ENCODE measurements at regions not wholly inside any gene's neighbourhood (a gene's known extent, or its start where the extent isn't known, plus 50 kb on each side); places are given as distances from the start of the nearest gene placed in this dataset.
"Not testable (repeated sequence)": the region's sequence is repeated elsewhere in the genome, so short reads cannot be mapped to it uniquely, and the experiment has no call there.

DNA sequence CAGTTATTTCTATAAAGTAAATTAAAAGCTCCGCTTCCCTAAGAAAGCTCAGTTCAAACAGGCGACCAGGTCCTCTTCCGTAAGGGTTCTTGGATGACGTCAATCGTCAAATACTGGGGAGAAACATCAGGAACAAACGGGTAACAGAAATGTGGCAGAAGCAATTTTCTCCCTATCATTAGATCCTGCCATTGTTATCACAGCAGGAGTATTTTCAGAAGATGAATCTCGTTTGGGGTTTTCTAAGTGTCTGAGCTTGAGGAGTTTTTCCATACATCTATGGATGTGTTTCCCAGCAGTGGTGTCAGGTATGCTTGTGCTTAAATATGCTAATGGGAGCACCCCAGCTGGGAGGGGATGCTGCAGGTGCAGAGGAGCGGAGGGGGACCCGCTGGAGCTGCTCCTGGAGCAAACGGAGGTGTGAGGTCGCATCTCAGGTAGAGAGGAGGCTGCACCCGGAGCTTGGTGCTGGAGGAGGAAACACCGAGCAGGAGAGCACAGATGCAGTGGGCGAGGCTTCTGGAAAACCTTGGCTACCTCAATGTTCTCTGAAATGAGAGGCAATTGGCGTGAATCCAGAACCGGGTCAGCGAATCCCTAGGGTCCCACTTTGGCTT, 795.5 kb downstream of the AACS start:
- Histone ChIP-seq H3K27me3 (no peaks in the 10 kb centered on the region), H3K27ac (no peak overlapping the region), H3K9me3 (no peaks in the 10 kb centered on the region), H3K36me3 (no peaks in the 10 kb centered on the region), H3K4me3 (no peak overlapping the region), H3K4me1 (no peaks in the 10 kb centered on the region)
- DNase-seq (no peak), ATAC-seq (no peak)
- in situ Hi-C loops (cut with MboI; ENCODE audit: low sequenced_read_pairs in 4 of 4): no loop called here
- TF ChIP-seq, protein P1, sequence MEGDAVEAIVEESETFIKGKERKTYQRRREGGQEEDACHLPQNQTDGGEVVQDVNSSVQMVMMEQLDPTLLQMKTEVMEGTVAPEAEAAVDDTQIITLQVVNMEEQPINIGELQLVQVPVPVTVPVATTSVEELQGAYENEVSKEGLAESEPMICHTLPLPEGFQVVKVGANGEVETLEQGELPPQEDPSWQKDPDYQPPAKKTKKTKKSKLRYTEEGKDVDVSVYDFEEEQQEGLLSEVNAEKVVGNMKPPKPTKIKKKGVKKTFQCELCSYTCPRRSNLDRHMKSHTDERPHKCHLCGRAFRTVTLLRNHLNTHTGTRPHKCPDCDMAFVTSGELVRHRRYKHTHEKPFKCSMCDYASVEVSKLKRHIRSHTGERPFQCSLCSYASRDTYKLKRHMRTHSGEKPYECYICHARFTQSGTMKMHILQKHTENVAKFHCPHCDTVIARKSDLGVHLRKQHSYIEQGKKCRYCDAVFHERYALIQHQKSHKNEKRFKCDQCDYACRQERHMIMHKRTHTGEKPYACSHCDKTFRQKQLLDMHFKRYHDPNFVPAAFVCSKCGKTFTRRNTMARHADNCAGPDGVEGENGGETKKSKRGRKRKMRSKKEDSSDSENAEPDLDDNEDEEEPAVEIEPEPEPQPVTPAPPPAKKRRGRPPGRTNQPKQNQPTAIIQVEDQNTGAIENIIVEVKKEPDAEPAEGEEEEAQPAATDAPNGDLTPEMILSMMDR (IDR thresholded peaks at IDR 0.05 in 4 of 5, conservative IDR thresholded peaks at IDR 0.05 in 1 of 5): no peak
- TF ChIP-seq POLR2A (IDR thresholded peaks at IDR 0.05): no peak
- intact Hi-C loops (cut with DNase I; ENCODE audit: low total_unique reads): no loop called here

DNA sequence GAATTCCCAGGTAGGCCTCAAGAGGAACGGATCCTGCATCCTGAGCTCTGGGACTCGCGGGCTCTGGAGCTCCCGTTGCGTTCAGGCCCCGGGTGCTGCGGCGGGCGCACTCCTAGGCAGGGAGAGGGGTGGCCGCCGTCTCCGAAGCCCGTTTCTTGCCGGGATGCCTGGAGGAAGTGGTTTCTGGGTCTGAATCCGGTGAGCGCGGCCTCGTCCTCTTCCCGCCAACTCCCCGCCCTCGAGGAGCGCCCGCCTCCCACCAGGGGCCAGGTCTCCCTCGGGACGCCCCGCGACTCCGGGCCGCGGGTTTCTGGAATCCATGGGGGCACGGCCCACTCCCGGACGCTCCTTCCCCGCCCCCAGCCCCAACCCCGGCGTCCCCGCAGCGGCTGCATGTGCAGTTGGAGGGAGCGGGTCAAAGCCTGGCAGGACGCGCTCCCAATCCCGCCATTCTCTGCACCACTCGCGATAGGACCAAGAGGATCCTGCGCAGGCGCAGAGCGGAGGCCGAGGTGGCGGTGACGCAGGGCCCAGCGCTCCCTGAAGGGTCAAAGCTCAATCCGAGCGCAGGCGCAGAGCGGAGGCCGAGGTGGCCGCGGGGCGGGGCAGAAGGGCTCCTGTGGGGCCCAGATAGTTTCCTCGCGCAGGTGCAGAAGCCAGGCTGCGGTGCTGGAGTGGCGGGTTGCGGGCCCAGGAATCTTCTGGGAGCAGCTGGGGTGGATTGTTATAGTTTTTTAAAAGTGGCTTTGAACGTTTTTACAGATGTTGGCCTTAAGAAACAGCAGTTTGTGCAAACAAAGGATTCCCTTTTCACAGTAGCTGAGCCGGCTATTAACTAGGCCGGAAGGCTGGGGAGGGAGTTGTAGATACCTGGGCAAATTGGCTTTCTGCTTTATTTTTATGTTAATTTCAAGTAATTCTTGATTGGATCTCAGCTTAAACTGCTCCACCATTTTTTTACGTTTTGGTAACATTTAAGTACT, 796.4 kb downstream of the AACS start:
- no peaks in the 10 kb centered on the region for H3K4me1 ChIP-seq
- TF ChIP-seq, protein P1 (IDR thresholded peaks at IDR 0.05 in 4 of 5, conservative IDR thresholded peaks at IDR 0.05 in 1 of 5): no peak
- no peak for TF ChIP-seq POLR2A (IDR thresholded peaks at IDR 0.05)
- no peaks in the 10 kb centered on the region for H3K9me3 ChIP-seq
- in situ Hi-C loops (cut with MboI; ENCODE audit: low sequenced_read_pairs in 4 of 4) (no loop called here), intact Hi-C loops (cut with DNase I; ENCODE audit: low total_unique reads) (no loop called here)
- no peaks in the 10 kb centered on the region for H3K36me3 ChIP-seq
- H3K4me3 ChIP-seq: peak overlapping the region in 2 of 4 donors; percentile 23 to 43
- peak in 1 of 2 donors; percentile 21 for DNase-seq
- no peak overlapping the region for H3K27ac ChIP-seq
- no peaks in the 10 kb centered on the region for H3K27me3 ChIP-seq
- ATAC-seq: no peak

DNA sequence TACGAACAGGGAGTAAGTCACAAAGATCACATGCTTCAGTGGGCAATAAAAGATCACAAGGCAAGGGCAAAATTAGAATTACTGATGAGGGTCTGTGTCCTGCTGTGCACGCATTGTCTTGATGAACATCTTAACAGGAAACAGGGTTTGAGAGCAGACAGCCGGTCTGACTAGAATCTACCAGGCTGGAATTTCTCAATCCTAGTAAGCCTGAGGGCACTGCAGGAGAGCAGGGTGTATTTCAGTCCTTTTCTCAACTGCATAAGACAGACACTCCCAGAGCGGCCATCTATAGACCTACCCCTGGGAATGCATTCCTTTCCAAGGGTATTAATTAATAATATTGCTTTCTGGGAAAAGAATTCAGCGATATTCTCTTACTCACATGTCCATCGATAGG, 800.0 kb downstream of the AACS start:
- intact Hi-C loops (cut with DNase I; ENCODE audit: low total_unique reads): not testable (repeated sequence)

DNA sequence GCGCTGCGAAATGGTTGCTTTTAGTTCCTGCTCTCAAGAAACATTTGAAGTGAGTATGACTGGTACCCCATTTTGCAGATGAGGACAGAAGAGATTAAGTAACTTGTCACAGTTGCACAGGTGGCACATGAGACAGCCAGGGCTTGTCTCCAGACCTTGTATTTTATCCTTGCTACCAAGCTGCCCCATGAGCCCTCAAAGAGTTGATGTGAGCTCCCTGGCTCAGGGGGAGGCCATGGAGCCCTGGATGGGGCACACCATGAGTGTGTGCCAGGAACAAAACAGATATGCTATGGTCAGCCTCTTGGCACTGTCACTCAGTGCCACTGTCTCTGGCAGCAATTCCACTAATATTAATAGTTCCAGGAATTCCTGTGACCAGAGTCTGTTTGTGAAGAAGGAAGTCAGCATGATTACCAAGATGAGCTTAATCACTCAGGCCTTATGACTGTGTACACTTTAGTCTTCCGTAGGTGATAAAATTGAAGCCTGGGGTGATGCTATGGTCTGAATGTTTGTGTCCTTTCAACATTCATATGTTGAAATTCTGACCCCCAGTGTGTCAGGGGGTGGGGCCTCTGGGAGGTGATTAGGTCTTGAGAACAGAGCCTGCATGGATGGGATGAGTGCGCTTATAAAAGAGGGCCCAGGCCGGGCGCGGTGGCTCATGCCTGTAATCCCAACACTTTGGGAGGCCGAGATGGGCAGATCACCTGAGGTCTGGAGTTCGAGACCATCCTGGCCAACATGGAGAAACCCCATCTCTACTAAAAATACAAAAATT, 806.8 kb downstream of the AACS start:
- TF ChIP-seq, protein P1 (IDR thresholded peaks at IDR 0.05 in 4 of 5, conservative IDR thresholded peaks at IDR 0.05 in 1 of 5): no peak
- TF ChIP-seq POLR2A (IDR thresholded peaks at IDR 0.05): no peak
- no peak overlapping the region for H3K27ac ChIP-seq
- no peaks in the 10 kb centered on the region for H3K36me3 ChIP-seq
- H3K4me3 ChIP-seq: no peak overlapping the region
- no peak for ATAC-seq
- H3K27me3 ChIP-seq: no peaks in the 10 kb centered on the region
- no peaks in the 10 kb centered on the region for H3K9me3 ChIP-seq
- intact Hi-C loops (cut with DNase I; ENCODE audit: low total_unique reads) (no loop called here), in situ Hi-C loops (cut with MboI; ENCODE audit: low sequenced_read_pairs in 4 of 4) (no loop called here)
- no peak for DNase-seq
- H3K4me1 ChIP-seq: no peaks in the 10 kb centered on the region

More for the DNA sequence above, 800.0 kb downstream of the AACS start:
- H3K27ac ChIP-seq; H3K27me3 ChIP-seq; H3K36me3 ChIP-seq; DNase-seq; H3K4me3 ChIP-seq; ATAC-seq; in situ Hi-C loops (cut with MboI; ENCODE audit: low sequenced_read_pairs in 4 of 4); H3K4me1 ChIP-seq; H3K9me3 ChIP-seq: not testable (repeated sequence)

DNA sequence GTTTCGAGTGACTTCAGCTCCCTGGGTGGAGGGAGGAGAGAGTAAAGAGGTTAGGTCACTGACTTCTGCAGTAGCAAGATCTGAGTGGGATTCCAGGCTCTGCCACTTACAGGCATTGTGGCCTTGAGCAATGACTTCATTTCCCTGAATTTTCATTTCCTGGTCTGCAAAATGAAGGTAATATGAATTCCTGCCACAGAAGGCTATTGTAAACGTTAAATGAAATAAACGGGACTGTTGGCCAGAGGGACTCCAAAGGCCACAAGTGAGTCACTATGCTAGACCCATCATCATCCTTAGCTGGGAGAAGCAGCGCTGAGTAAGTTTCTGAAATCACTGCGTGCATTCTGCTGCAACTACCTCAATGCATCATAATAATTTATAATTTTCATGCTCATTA, 807.8 kb downstream of the AACS start:
- Histone ChIP-seq H3K36me3 (no peaks in the 10 kb centered on the region), H3K4me3 (no peak overlapping the region), H3K27me3 (no peaks in the 10 kb centered on the region), H3K4me1 (no peaks in the 10 kb centered on the region), H3K27ac (no peak overlapping the region), H3K9me3 (no peaks in the 10 kb centered on the region)
- ATAC-seq (no peak), DNase-seq (no peak)
- no peak for TF ChIP-seq POLR2A (IDR thresholded peaks at IDR 0.05)
- TF ChIP-seq, protein P1 (IDR thresholded peaks at IDR 0.05 in 4 of 5, conservative IDR thresholded peaks at IDR 0.05 in 1 of 5): no peak
- intact Hi-C loops (cut with DNase I; ENCODE audit: low total_unique reads) (no loop called here), in situ Hi-C loops (cut with MboI; ENCODE audit: low sequenced_read_pairs in 4 of 4) (no loop called here)

Data from gastrocnemius medialis (tissue), 4 donors.